ENCODE measurements at regions not wholly inside any gene's neighbourhood (a gene's known extent, or its start where the extent isn't known, plus 50 kb on each side); places are given as distances from the start of the nearest gene placed in this dataset.

DNA sequence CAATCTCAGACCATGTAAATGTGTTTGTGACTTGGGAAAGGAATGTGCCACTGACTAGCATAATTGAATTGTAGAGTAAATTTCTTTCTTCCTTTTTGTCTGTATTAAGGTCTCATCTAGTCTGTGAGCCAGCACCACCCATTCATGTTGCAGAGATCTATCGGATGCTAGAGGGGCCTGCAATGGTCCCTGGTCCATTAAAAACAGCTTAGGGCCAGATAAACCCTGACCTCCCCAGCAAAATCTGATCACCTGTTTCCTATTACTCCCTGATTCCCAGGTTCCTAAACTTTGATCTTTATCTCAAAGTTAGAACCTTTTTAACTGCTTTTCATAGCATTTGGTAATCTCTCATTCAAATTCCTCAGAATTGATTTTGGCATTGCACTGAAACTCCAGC is 174.5 kb upstream of the POC5 start:
- TF ChIP-seq, protein P1, sequence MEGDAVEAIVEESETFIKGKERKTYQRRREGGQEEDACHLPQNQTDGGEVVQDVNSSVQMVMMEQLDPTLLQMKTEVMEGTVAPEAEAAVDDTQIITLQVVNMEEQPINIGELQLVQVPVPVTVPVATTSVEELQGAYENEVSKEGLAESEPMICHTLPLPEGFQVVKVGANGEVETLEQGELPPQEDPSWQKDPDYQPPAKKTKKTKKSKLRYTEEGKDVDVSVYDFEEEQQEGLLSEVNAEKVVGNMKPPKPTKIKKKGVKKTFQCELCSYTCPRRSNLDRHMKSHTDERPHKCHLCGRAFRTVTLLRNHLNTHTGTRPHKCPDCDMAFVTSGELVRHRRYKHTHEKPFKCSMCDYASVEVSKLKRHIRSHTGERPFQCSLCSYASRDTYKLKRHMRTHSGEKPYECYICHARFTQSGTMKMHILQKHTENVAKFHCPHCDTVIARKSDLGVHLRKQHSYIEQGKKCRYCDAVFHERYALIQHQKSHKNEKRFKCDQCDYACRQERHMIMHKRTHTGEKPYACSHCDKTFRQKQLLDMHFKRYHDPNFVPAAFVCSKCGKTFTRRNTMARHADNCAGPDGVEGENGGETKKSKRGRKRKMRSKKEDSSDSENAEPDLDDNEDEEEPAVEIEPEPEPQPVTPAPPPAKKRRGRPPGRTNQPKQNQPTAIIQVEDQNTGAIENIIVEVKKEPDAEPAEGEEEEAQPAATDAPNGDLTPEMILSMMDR (conservative IDR thresholded peaks at IDR 0.05; ENCODE audit: low read depth in 2 of 2), result no peak
- no peak for TF ChIP-seq CREB1 (CRISPR knock-in tag; IDR thresholded peaks at IDR 0.05; ENCODE audit: low read depth)
